ENCODE measurements at regions not wholly inside any gene's neighbourhood (a gene's known extent, or its start where the extent isn't known, plus 50 kb on each side); places are given as distances from the start of the nearest gene placed in this dataset.
"Not testable (repeated sequence)": the region's sequence is repeated elsewhere in the genome, so short reads cannot be mapped to it uniquely, and the experiment has no call there.

- not testable (repeated sequence) for H3K36me3 ChIP-seq (ENCODE audit: low read depth); H3K27ac ChIP-seq (ENCODE audit: poor library complexity, severe bottlenecking); ATAC-seq (ENCODE audit: low read depth); H3K27me3 ChIP-seq (ENCODE audit: insufficient read depth, poor library complexity, severe bottlenecking); H3K4me3 ChIP-seq (ENCODE audit: severe bottlenecking); DNase-seq (ENCODE audit: low spot score); H3K4me1 ChIP-seq (ENCODE audit: insufficient read depth, poor library complexity, severe bottlenecking); H3K9me3 ChIP-seq (ENCODE audit: severe bottlenecking)
Observed at GRCh38 chr1:228796945-228797344, 61.7 kb downstream of the RHOU start.

- Histone ChIP-seq H3K4me1 (ENCODE audit: insufficient read depth, poor library complexity, severe bottlenecking) (no peaks in the 10 kb centered on the region), H3K4me3 (ENCODE audit: severe bottlenecking) (no peak overlapping the region), H3K27ac (ENCODE audit: poor library complexity, severe bottlenecking) (no peak overlapping the region), H3K9me3 (ENCODE audit: severe bottlenecking) (no peaks in the 10 kb centered on the region), H3K27me3 (ENCODE audit: insufficient read depth, poor library complexity, severe bottlenecking) (no peaks in the 10 kb centered on the region), H3K36me3 (ENCODE audit: low read depth) (no peaks in the 10 kb centered on the region)
- no peak for TF ChIP-seq CTCF (IDR thresholded peaks at IDR 0.05; ENCODE audit: poor library complexity, severe bottlenecking)
- no peak for ATAC-seq (ENCODE audit: low read depth)
- no peak for DNase-seq (ENCODE audit: low spot score)
Observed at GRCh38 chr1:228798035-228798434, 62.8 kb downstream of the RHOU start.

- Histone ChIP-seq H3K36me3 (ENCODE audit: low read depth) (no peaks in the 10 kb centered on the region), H3K4me3 (ENCODE audit: severe bottlenecking) (no peak overlapping the region), H3K4me1 (ENCODE audit: insufficient read depth, poor library complexity, severe bottlenecking) (no peaks in the 10 kb centered on the region), H3K27me3 (ENCODE audit: insufficient read depth, poor library complexity, severe bottlenecking) (no peaks in the 10 kb centered on the region), H3K9me3 (ENCODE audit: severe bottlenecking) (no peaks in the 10 kb centered on the region), H3K27ac (ENCODE audit: poor library complexity, severe bottlenecking) (no peak overlapping the region)
- TF ChIP-seq CTCF (IDR thresholded peaks at IDR 0.05; ENCODE audit: poor library complexity, severe bottlenecking) = no peak
- no peak for DNase-seq (ENCODE audit: low spot score)
- ATAC-seq (ENCODE audit: low read depth) = no peak
Observed at GRCh38 chr1:228798548-228798947, 63.3 kb downstream of the RHOU start.

- no peaks in the 10 kb centered on the region for H3K36me3 ChIP-seq (ENCODE audit: low read depth)
- no peaks in the 10 kb centered on the region for H3K27me3 ChIP-seq (ENCODE audit: insufficient read depth, poor library complexity, severe bottlenecking)
- no peak overlapping the region for H3K27ac ChIP-seq (ENCODE audit: poor library complexity, severe bottlenecking)
- H3K4me1 ChIP-seq (ENCODE audit: insufficient read depth, poor library complexity, severe bottlenecking) = no peaks in the 10 kb centered on the region
- ATAC-seq (ENCODE audit: low read depth) (no peak), DNase-seq (ENCODE audit: low spot score) (no peak)
- TF ChIP-seq CTCF (IDR thresholded peaks at IDR 0.05; ENCODE audit: poor library complexity, severe bottlenecking) = no peak
- H3K4me3 ChIP-seq (ENCODE audit: severe bottlenecking) = no peak overlapping the region
- H3K9me3 ChIP-seq (ENCODE audit: severe bottlenecking) = no peaks in the 10 kb centered on the region
Observed at GRCh38 chr1:228799924-228800323, 64.6 kb downstream of the RHOU start.

GRCh38 chr1:228801068-228801467 is 65.8 kb downstream of the RHOU start:
- DNase-seq (ENCODE audit: low spot score) = no peak
- Histone ChIP-seq H3K9me3 (ENCODE audit: severe bottlenecking) (no peaks in the 10 kb centered on the region), H3K27ac (ENCODE audit: poor library complexity, severe bottlenecking) (no peak overlapping the region), H3K36me3 (ENCODE audit: low read depth) (no peaks in the 10 kb centered on the region), H3K27me3 (ENCODE audit: insufficient read depth, poor library complexity, severe bottlenecking) (no peaks in the 10 kb centered on the region), H3K4me3 (ENCODE audit: severe bottlenecking) (no peak overlapping the region), H3K4me1 (ENCODE audit: insufficient read depth, poor library complexity, severe bottlenecking) (no peaks in the 10 kb centered on the region)
- no peak for TF ChIP-seq CTCF (IDR thresholded peaks at IDR 0.05; ENCODE audit: poor library complexity, severe bottlenecking)
- no peak for ATAC-seq (ENCODE audit: low read depth)

Data from RWPE2 (cell line).